GM18909 (cell line): ENCODE measurements at regions not wholly inside any gene's neighbourhood (a gene's known extent, or its start where the extent isn't known, plus 50 kb on each side); places are given as distances from the start of the nearest gene placed in this dataset.
A peak's percentile ranks its signal among the peaks of the same experiment; 100 is the strongest.
"Not testable (repeated sequence)": the region's sequence is repeated elsewhere in the genome, so short reads cannot be mapped to it uniquely, and the experiment has no call there.

ENCODE experiments used
- ATAC-seq: cut with Tn5 transposase; IDR thresholded peaks from one replicate; pipeline ENCODE4 v1.9.1; 2021; ENCODE audit warnings: mild to moderate bottlenecking; ENCODE audit not compliant: unreplicated experiment, poor library complexity

- ATAC-seq = peak; percentile 68
These were observed 425.2 kb downstream of the CD83 start for GRCh38 chr6:14542670-14543366.

- no peak for ATAC-seq
These were observed 426.5 kb downstream of the CD83 start for GRCh38 chr6:14543971-14544585.

- no peak for ATAC-seq
These were observed 427.1 kb downstream of the CD83 start for GRCh38 chr6:14544666-14545065.

- no peak for ATAC-seq
These were observed 427.9 kb downstream of the CD83 start for GRCh38 chr6:14545496-14545895.

GRCh38 chr6:14546036-14546435, 428.5 kb downstream of the CD83 start:
- no peak for ATAC-seq

GRCh38 chr6:14547284-14547998, 429.9 kb downstream of the CD83 start:
- ATAC-seq = no peak

GRCh38 chr6:14549304-14549770, 431.8 kb downstream of the CD83 start:
- no peak for ATAC-seq

- no peak for ATAC-seq
These were observed 432.3 kb downstream of the CD83 start for GRCh38 chr6:14549871-14550270.

- ATAC-seq = no peak
These were observed 432.8 kb downstream of the CD83 start for GRCh38 chr6:14550410-14550809.

- no peak for ATAC-seq
These were observed 433.2 kb downstream of the CD83 start for GRCh38 chr6:14550822-14551221.

GRCh38 chr6:14551601-14552000, 434.0 kb downstream of the CD83 start:
- not testable (repeated sequence) for ATAC-seq

- ATAC-seq = no peak
These were observed 435.3 kb downstream of the CD83 start for GRCh38 chr6:14552891-14553290.

- ATAC-seq = no peak
These were observed 435.9 kb downstream of the CD83 start for GRCh38 chr6:14553515-14553914.

- ATAC-seq = no peak
These were observed 438.2 kb downstream of the CD83 start for GRCh38 chr6:14555804-14556203.

GRCh38 chr6:14559746-14560536, 442.4 kb downstream of the CD83 start:
- ATAC-seq = no peak

- ATAC-seq = not testable (repeated sequence)
These were observed 444.0 kb downstream of the CD83 start for GRCh38 chr6:14561563-14561962.

- no peak for ATAC-seq
These were observed 450.3 kb downstream of the CD83 start for GRCh38 chr6:14567842-14568241.

GRCh38 chr6:14569394-14569793, 451.8 kb downstream of the CD83 start:
- no peak for ATAC-seq

- not testable (repeated sequence) for ATAC-seq
These were observed 452.3 kb downstream of the CD83 start for GRCh38 chr6:14569874-14570273.

GRCh38 chr6:14571001-14571400, 453.4 kb downstream of the CD83 start:
- ATAC-seq = no peak

GRCh38 chr6:14571746-14572145, 454.2 kb downstream of the CD83 start:
- ATAC-seq = no peak
